NCI-H1930 (cell line): ENCODE measurements at regions not wholly inside any gene's neighbourhood (a gene's known extent, or its start where the extent isn't known, plus 50 kb on each side); places are given as distances from the start of the nearest gene placed in this dataset.

ENCODE experiments used
- DNase-seq, 2 experiments: peaks; one replicate each; lab custom pipeline; 2025; lab: John Stamatoyannopoulos, UW

DNA sequence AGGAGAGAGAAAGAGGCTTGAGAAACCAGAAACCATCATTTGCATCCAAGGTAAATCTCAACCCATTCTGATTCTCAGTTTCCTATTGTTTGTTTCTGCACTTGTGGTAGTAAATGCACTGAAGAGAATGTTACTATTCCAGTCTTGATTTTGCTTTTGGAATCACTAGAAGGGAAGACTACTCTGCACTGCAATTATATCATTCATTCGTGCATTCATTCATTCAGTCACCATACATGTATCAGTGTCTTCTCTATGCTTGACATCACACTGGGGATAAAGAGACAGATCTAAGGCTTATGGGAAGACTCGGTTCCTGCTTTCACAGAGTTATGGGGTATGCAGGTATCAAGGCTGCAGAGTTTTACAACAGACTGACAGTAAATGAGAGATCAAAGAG is 90.3 kb upstream of the EGLN3 start:
- DNase-seq, result no peak

DNA sequence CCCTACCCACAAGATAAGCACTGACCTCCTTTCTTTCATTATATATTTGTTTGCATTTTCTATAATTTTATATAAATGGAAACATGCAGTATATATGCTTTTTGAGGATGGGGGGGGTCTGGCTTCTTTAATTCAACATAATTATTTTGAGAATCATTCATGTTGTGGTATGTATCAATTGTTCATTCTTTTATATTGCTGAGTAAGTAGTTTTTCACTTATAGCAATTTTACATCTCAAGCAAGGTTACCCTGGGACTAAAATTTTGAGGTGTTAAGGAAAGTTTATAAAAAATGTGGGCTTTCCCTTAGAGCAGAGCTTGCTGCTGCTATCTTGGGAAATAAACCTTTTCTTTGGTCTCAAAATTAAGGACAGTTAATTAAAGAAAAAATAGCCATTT is 89.9 kb upstream of the EGLN3 start:
- no peak for DNase-seq

DNA sequence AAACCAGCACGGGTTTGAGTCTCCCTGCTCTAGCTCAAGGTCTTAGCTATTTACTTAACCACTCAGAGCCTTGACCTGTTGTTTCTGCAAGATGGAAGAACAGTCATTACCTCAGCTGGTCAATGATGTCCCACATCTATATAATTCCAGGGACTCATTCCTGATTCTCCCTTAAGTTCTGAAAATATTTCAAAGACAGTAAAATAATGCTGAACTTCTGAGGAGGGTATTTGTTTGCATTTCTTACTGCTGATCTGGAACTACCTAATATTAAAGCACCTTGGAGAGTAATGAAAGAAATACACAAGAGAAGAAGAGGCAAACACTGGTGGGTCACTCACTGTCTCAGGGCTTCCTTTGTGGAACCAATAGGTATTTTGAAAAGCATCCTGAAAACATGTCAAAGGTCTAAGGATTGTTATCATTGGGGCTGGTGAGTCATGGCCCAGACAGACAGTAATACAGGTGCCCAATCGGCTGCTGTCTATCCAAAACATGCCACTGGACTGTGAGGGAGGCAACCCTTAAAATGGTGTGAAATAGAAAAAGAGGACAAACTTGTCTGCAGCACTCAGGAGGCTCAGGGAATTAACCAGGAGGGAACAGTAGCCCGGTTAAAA is 88.7 kb upstream of the EGLN3 start:
- DNase-seq, result no peak

DNA sequence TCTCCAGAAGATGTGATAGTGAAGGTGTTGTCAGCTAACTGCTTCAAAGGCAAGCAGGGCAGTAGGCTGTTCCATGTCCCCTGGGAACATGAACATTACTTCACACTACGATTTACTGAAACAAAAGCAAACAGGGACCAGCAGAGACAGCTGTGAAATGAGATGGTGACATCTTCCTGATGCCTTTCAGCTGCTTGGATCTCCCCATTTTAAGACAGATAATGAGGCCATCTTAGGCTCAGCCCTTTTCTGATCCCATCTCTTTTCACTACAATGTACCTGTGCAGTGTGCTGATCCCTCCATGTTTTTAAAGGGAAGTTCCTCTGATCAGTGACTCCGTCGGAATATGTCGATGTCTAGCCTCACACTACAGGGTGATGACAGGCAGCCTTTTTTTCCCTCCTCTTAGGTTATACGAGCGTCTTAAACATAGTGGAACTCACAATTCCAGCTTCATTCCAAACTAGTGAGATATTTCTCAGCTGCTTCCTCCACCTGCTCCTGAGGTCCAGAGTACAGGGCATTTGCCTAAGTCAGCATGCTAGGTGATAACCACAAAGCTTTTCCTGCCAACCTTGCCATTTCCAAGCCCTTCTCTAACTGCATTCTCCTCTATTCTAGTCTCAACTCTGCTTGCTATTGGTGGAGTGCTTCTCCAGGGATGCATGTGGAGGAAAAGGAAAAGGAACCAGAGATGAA is 87.6 kb upstream of the EGLN3 start:
- DNase-seq, result no peak

DNA sequence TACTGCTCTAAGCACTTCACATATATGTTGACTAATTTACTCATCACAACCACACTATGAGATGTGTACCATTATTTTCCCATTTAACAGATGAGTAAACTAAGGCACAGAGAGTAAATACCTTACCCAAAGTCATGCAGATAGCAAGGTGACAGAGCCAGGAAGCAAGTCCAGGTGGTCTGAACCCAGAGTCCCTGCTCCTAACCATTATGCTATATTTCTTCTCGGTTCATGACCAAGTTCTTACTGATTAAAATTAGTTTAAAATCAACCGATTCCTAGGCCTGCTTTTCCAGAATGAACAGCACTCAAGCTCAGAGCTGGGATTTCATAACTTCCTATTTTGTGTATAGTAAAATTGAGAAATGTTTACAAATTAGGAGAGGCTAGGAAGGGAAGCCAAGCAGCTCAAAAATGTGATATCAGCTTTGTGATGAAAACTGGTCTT is 85.5 kb upstream of the EGLN3 start:
- DNase-seq, result no peak

DNA sequence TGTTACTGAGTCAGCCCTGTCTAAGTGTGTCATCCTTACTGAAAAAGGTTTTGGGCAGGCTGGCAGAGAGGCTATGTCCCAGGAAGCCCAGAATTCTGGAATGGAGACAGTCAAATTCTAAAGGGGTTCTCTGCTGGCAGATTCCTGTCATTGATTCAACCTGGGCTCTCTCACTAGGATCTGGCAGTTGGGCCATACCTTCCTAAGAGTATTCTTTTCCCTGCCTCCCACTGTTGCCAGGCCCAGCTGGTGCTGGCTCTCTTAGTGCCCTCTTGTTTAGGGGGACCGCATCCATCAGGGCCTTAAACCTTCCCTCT is 85.0 kb upstream of the EGLN3 start:
- DNase-seq, result no peak

DNA sequence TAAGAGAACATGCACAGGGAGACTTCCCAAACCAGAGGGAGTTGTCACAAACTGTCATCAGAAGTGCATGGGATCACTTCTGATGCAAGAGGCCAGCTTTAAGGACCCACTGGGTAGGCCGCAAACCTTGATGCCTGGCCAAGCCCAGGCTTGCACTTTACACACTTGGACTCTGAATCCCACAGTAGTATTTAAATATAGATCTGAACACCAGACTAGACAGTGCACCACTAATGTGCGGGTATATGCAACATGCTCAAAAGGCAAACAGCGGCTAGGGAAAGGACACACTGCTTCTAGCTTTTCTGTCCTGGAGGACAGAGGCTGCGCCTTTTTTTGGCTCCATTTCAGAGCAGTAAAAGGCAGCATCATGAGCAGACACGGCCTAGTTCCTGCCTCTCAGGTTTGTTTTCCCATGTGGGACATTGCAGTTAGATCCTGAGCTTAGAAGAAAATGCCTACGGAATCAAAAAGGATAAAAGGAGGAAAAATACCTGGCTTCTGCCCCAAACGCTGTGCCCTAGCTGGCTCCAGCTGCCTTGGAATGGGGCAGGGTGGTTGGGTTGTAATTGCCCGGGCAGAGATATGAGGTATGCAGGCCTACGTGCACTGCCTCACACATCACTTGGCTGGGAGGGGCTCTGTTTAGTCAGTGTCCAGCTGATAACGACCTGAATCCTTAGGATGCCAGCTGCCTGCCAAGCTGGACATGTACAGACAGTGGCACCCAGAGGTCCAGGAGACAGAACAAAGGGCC is 84.5 kb upstream of the EGLN3 start:
- DNase-seq, result no peak

DNA sequence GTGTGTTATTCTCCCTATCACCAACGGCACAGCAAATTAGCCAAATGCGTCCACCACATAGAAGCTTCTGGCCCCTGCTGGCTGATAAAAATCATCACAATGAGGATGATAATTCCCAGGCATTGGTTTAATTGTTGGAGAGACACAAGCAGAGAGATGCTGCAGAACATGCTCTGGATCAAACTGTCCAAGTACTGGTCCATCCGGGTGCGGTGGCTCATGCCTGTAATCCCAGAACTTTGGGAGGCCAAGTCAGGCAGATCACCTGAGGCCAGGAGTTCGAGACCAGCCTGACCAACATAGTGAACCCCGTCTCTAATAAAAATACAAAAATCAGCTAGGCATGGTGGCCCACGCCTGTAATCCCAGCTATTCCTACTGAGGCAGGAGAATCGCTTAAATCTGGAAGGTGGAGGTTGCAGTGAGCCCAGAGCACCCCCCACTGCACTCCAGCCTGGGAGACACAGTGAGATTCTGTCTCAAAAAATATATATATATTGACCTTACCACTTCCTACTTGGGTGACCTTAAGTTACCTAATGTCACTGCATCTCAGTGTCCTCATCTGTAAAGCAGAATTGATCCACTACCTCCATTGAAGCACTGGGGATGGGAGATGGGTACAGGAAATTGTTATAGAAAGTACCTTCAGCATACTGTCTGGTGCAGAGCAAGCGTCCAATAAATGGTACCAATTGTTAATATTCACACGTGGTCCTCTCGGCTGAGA is 83.7 kb upstream of the EGLN3 start:
- DNase-seq, result no peak

DNA sequence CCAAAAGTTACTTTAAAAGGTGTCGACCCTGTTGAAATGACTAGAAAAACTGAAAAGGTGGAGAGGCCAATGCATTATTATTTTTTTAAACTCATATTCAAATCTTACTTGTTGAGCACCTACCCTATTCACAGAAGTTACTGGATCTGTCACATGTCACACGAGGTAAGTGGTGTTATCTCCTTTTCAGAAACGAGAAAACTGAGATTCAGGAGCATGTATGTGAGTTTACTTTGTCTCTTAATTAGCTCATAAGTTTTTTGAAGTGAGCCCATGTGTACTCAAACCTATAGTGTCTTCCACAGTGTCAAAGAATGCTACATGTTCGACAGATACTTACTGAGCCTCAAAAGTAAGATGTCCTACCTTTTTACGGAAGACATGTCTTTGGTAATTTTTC is 81.8 kb upstream of the EGLN3 start:
- DNase-seq, result no peak

DNA sequence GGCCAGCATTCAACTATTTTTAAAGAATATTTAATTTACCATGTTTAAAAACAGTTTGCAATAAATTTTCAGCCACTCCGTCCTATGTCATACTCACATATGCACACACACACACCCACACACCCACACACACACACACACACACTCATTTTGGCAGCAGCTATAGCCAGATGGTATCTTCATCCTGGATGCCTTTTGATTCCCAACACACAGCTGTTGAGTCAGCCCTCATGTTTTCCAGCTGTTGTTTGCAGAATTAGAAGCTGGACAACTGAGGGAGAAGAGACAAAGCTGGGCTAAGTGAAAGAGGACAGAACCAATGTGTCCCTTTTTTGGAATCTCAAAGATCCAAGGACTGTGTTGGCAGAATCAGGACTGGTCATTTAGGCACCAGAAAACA is 80.0 kb upstream of the EGLN3 start:
- DNase-seq, result no peak

DNA sequence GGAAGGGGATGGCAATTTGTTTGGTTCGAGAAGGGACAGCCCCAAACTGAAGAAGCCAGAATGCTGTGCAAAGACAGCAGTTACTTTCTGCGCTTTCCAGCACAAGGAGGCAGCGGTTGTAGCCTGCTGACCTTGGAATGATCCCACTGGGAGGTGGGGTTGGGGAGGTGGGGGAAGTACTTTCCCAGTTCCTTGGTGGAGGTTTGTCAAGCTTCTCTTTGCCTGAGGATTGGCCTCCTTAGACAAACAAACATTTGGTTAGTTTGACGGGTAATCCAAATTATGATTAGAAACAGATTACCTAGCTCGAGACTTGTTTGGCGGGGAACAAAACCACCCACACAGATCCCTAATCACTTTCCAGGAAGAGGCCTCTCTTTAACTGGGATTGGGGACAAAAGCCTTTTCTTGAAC is 79.1 kb upstream of the EGLN3 start:
- no peak for DNase-seq

DNA sequence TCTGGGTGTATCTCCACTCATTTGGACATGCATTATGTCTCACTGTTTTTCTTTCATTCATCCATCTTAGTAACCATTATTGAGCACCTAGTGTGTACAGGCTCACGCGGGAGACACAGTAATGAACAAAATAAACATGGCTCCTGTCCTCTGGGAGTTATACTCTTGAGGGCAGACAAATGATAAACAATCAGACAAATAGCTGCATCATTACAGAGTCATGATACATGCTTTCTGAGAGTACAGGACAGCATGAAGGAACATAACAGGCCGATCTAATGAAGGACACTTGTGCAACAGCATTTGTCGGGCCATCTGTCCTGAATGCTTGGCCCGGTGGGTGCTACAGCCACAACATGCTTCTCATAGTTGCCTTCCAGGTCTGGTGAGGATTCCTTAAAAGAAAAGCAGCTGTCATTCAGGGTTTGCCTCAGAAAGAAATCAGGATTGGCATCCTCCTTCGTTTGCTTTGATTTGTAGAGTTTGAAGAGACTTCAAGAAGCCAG is 77.2 kb upstream of the EGLN3 start:
- no peak for DNase-seq

DNA sequence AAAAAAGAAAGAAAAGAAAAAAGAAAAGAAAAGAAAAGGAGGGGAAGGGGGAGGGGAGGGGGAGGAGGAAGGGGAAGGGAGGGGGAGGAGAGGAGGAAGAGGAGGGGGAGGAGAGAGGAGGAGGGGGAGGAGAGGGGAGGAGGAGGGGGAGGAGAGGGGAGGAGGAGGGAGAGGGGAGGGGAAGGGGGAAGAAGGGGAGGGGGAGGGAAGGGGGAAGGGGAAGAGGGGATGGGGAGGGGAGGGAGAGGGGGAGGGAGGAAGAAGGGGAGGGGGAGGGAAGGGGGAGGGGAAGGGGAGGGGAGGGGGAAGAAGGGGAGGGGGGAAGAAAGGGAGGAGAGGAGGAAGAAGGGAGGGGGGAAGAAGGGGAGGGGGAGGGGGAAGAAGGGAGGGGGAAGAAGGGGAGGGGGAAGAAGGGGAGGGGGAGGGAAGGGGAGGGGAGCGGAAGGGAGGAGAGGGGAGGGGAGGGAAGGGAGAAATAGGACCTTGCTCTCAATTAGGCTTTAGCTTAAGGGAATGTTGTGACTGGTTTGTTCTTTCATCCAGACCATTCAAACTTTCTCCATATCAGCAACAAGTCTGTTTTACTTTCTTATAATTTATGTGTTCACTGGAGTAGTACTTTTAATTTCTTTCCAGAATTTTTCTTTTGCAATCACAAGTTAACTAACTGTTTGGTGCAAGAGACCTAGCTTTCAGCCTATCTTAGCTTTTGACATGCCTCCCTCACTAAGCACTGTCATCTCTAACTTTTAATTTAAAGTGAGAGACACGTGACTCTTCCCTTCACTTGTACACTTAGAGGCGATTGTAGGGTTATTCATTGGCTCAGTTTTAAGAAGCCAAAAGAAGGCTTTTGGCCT is 76.5 kb upstream of the EGLN3 start:
- DNase-seq, result no peak

DNA sequence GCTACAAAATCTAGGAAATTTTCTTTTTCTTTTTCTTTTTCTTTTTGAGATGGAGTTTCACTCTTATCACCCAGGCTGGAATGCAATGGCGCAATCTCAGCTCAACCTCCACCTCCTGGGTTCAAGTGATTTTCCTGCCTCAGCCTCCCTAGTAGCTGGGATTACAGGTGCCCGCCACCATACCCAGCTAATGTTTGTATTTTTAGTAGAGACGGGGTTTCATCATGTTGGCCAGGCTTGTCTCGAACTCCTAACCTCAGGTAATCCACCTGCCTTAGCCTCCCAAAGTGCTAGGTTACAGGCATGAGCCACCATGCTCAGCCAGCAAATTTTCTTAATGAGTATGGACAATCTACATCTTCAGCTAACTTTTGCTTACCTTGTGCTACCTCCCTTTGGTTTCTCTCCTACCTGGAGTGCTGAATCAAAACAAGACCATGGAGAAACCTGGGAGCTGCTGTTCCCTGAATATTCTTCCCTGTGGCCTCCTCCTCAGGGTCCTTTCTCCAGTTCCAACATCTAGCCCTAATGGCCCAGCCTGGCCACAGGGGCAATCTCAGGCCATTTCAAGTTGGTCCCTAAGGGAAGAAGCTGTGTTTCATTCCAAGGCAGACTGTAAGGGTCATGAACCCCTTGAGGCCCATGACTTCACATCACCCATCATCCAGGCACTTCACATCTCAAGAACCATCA is 74.6 kb upstream of the EGLN3 start:
- no peak for DNase-seq

DNA sequence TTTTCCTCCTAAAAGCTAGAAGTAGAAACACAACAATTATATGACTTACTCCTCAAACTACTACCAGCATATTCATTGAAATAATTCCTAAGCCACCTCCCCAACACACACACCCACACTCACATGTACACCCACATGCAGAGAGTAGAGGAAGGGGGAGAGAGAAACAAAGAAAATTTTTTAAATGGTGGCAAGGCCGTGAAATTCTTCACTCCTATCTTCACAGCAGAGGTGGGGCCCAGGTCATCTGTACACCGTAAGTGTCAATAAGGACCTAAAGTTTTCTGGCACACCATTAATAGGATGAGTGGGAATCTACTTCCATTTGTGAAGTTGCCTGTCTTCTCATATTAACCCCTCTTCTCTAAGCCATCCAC is 73.9 kb upstream of the EGLN3 start:
- DNase-seq, result no peak

DNA sequence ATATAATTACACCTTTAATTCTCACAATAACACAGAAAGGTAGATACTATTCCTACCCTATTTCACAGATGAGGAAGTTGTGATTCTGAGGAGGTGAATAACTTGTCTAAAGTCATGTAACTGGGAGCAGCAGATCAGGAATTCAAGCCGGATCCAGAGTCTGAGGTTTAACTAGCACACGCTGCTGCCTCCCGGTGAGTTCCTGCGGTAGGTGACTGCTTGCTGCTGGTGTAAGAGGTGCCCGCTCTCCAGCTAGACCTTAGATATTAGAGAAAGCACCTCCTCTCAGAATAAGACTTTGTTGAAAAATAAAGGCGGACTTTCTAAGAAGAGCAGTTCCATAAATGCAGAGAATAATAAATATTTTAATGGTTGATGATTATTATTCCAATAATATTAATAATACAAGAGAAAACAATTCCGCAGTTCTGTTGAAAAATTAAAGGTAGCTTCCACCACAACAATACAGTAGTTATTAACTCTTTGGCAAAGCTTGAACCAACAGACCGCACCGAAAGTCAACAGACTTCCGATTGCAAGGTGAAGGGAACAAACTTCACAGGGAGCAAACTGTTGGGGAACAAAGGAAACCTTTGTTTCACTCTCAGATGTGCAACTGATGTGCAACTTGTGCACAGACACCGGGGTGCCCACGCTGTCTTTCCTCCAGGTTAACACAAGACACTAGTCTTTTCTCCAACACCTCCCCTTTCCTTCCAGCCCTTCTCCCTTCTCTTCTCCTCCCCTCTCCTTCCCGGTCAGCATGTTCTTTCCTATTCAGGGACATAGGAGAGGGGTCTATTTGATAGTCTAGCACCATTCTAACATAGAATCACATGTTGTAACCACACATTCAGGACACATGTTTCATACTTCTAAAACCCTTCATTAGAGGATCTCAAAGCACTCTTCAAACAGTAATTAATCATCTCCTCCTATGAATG is 73.2 kb upstream of the EGLN3 start:
- no peak for DNase-seq

DNA sequence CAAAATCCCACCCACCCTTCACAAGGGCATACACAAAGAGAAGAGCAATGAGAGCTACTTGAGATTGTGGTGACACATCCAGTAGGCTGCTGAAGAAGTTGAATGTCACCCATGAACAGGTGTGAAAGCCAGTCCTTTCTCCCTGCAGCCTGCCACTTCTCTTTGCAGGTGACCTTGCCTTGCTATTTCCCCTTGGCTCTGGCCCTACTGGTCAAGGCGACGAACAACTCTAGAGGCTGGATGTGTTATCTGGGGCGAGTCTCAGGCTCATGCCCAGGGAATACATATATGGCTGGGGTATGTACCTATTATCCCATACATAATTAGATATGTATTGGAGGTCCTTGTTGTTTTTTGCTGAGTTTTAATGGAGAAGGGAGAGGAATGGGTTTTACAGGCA is 70.2 kb upstream of the EGLN3 start:
- DNase-seq, result no peak

DNA sequence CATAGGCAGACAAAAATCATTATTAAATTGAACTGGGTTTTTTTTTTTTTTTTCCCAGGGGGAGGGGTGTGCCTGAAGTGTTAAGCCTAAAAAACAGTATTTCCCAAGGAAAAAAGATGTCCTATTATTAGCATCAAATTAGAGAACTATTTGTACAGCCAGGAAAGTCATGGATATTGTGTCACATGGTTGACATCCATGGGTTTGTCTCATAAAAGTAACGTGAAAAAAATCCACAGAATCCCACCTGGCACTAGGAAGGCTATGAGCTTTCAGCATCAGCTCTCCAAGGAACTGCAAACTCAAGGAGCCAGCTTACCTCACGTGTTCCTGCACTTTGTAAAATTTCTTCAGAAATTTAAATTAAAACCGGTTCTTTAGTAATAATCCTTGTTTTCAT is 69.1 kb upstream of the EGLN3 start:
- no peak for DNase-seq

DNA sequence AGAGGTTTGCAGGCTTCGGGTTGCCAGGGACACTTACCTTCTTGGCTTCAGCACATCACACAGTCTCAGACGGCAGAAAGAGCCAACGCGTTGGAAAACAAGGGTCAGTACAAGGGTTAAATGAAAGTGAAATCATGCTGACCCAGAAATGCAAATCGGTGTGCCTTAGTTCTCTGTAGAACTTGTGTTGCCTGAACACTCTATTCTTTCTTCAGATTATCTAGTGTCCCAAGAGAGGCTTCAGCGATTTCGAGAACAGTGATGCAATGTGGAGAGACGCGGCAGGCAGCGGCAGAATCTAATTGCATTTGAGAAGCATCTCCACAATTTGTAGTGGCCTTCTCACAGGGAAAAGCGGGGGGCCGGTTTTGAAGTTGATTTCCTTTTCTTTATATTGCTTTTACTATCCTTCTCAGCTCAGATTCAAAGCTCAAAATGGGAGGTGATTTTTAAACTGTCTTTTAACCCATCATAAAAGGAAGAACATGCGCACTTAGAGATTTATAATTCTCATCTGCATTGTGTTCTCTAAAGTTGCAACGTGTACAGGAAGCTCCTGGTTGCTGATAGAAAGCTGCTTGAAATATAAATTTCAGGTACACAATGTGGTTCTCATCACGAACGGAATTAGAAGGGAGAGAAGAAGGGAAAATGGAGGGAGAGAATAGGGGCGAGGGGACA is 67.8 kb upstream of the EGLN3 start:
- DNase-seq, result no peak
